Immature natural killer cell (primary cell): ENCODE measurements at regions not wholly inside any gene's neighbourhood (a gene's known extent, or its start where the extent isn't known, plus 50 kb on each side); places are given as distances from the start of the nearest gene placed in this dataset.

Source experiments
- DNase-seq, 3 donors: peaks; one replicate each; pipeline ENCODE4 v3.0.0; 2022; ENCODE audit warnings: mixed read lengths in 1 of 3
- H3K27ac Mint-ChIP-seq, 6 donors: one replicate each; pipeline ENCODE4 v1.8.0; 2020; ENCODE audit warnings: mixed read lengths in 6 of 6, mild to moderate bottlenecking in 5 of 6, inconsistent platforms in 4 of 6, moderate library complexity in 3 of 6
- H3K27me3 Mint-ChIP-seq, 3 donors: one replicate each; pipeline ENCODE4 v1.8.0; 2020 to 2021; ENCODE audit warnings: low read depth in 3 of 3, mild to moderate bottlenecking in 3 of 3, mixed read lengths in 3 of 3, moderate library complexity in 3 of 3, inconsistent platforms in 1 of 3
- H3K36me3 Mint-ChIP-seq, 3 donors: one replicate each; pipeline ENCODE4 v1.8.0; 2020; ENCODE audit warnings: mixed read lengths in 3 of 3, inconsistent platforms in 2 of 3, mild to moderate bottlenecking in 2 of 3
- H3K4me1 Mint-ChIP-seq, 2 donors: one replicate each; pipeline ENCODE4 v1.8.0; 2020; ENCODE audit warnings: inconsistent platforms in 2 of 2, mild to moderate bottlenecking in 2 of 2, mixed read lengths in 2 of 2, moderate library complexity in 1 of 2
- H3K4me3 Mint-ChIP-seq, 5 donors: one replicate each; pipeline ENCODE4 v1.8.0; 2020; ENCODE audit warnings: mild to moderate bottlenecking in 5 of 5, mixed read lengths in 5 of 5, inconsistent platforms in 3 of 5, moderate library complexity in 3 of 5
- H3K9me3 Mint-ChIP-seq, 6 donors: one replicate each; pipeline ENCODE4 v1.8.0; 2020; ENCODE audit warnings: mild to moderate bottlenecking in 6 of 6, mixed read lengths in 6 of 6, inconsistent platforms in 4 of 6, moderate library complexity in 3 of 6

DNA sequence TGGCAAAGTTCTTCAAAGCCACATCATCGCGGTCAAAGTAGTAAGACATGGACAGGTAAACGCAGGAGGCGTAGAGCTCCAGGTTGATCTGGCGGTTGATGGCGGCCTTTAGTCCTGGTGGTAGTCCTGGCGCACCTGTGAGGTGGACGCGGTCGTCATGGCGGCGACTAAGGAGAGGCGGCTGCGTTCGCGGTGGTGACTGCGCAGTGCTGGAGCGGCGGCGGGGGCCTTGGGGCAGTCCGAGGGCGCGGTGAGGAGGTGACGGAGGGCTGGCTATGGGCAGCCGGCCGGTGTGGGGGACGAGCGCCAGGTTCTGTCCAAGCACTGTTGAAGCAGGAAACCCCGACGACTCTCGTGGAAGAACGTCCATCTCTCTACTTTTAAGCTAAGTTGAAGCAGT is 136.8 kb downstream of the BASP1 start:
- DNase-seq, result no peak
- Mint-ChIP-seq H3K4me3 (no peak overlapping the region), H3K9me3 (peaks cover 2 to 24% (median 15%) of the 10 kb centered on the region in 6 donors), H3K27ac (no peak overlapping the region), H3K36me3 (peaks cover 0 to 4% (median 0%) of the 10 kb centered on the region in 3 donors), H3K27me3 (peaks cover 0 to 1% (median 0%) of the 10 kb centered on the region in 3 donors), H3K4me1 (no peaks in the 10 kb centered on the region)

DNA sequence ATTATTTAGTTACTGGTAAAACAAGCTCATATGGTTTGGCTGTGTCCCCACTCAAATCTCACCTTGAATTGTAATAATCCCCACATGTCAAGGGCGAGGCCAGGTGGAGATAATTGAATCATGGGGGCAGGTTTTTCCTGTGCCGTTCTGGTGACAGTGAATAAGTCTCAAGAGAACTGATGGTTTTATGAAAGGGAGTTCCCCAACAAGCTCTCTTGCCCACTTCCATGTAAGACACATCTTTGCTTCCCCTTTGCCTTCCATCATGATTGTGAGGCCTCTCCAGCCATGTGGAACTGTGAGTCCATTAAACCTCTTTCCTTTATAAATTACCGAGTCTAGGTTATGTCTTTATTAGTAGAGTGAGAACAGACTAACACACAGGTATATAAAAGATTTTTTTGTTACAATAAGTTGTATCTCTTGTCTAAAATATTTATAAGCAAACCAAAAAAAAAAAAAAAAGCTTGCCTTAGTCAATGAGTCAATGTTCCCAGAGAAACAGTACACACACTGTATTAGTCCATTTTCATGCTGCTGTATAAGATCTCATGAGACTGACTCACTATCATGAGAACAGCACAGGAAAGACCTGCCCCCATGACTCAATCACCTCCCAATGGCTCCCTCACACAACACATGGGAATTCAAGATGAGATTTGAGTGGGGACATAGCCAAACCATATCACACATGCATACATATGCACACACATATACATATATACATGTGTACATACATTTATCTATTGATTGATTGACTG is 138.3 kb downstream of the BASP1 start:
- no peak for DNase-seq
- Mint-ChIP-seq H3K27ac (no peak overlapping the region), H3K9me3 (peaks cover 8 to 32% (median 20%) of the 10 kb centered on the region in 6 donors), H3K4me1 (no peaks in the 10 kb centered on the region), H3K27me3 (peaks cover 0 to 1% (median 0%) of the 10 kb centered on the region in 3 donors), H3K36me3 (peaks cover 0 to 4% (median 0%) of the 10 kb centered on the region in 3 donors), H3K4me3 (no peak overlapping the region)

DNA sequence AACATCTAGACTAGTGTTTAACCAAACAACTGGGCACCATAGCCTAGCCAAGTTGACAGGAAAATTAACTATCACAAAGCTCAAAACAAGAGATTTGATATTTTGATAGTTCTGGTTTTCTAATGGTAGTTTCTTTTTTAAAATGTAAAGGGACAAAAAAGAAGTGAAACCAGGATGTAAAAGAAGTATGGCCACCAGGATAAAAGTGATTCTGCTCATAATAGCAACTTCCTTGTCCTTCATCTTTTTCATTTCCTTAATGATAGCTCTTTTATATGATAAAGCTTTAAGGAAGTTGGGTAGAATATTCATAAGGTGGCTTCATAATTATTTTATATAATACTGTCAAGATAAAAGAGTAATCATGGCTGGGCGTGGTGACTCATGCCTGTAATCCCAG is 139.1 kb downstream of the BASP1 start:
- H3K4me1 Mint-ChIP-seq, result no peaks in the 10 kb centered on the region
- peaks cover 0 to 1% (median 0%) of the 10 kb centered on the region in 3 donors for H3K27me3 Mint-ChIP-seq
- peaks cover 0 to 4% (median 0%) of the 10 kb centered on the region in 3 donors for H3K36me3 Mint-ChIP-seq
- H3K4me3 Mint-ChIP-seq, result no peak overlapping the region
- no peak overlapping the region for H3K27ac Mint-ChIP-seq
- H3K9me3 Mint-ChIP-seq, result peaks cover 8 to 35% (median 20%) of the 10 kb centered on the region in 6 donors
- DNase-seq, result no peak

DNA sequence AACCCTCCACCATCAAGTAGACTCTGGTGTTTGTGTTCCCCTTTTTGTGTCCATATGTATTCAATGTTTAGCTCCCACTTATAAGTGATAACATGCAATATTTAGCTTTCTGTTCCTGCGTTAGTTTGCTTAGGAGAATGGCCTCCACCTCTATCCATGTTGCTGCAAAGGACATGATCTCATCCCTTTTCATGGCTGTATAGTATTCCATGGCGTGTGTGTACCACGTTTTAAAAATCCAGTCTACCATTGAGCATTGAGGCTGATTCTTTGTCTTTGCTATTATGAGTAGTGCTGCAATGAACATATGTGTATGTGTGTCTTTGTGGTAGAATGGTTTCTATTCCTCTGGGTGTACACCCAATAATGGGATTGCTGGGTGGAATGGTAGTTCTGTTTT is 140.1 kb downstream of the BASP1 start:
- DNase-seq, result no peak
- no peak overlapping the region for H3K27ac Mint-ChIP-seq
- H3K36me3 Mint-ChIP-seq, result no peaks in the 10 kb centered on the region
- peaks cover 0 to 1% (median 0%) of the 10 kb centered on the region in 3 donors for H3K27me3 Mint-ChIP-seq
- peaks cover 6 to 32% (median 17%) of the 10 kb centered on the region in 6 donors for H3K9me3 Mint-ChIP-seq
- no peaks in the 10 kb centered on the region for H3K4me1 Mint-ChIP-seq
- H3K4me3 Mint-ChIP-seq, result no peak overlapping the region

DNA sequence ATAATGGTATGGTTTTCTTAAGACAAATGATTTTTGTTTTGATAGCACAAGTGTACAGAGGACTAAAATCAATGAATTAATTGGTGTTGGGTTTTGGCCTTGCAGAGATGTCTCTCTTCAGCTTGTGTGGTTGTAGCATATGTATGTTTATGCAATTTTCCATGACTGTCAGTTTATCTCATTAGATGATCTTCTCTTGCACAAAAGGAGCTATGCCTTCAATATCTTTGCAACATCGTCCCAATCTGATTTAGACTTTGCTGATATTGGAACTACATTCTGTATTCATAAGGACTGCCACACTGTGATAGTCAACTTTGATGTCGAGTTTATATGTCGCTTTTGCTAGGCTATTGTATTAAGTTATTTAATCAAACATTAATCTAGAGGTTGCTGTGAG is 140.0 kb upstream of the TAF11L2 start:
- Mint-ChIP-seq H3K27me3 (peaks cover 0 to 1% (median 0%) of the 10 kb centered on the region in 3 donors), H3K4me3 (no peak overlapping the region), H3K9me3 (peaks cover 9 to 37% (median 21%) of the 10 kb centered on the region in 6 donors), H3K4me1 (no peaks in the 10 kb centered on the region), H3K36me3 (no peaks in the 10 kb centered on the region), H3K27ac (no peak overlapping the region)
- DNase-seq, result no peak

DNA sequence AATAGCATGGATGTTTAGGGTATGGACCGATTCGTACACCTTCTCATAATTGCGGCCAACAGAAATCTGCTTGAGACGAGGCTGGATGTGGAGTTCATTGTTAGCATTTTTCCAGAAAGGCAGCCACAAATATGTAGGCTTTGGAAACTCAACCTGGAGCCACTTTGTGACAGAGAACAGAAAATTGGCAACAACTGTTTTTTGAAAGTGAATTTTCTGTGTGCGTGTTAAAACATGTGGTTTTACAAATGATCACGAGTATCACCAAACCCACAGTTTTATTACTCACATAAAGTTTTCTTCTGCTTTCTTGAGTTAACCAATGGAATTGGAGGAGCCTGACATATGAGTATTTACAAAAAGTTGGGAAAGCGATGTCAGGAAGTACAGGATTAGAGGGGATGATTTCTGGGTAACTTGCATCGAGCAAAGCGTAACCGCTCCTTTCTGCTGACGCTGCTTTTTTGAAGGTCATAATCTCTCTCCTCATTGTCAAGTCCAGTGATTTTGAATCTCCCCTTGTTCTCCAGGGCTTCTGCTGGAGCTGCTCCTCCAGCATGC is 138.5 kb upstream of the TAF11L2 start:
- H3K4me3 Mint-ChIP-seq, result no peak overlapping the region
- H3K36me3 Mint-ChIP-seq, result no peaks in the 10 kb centered on the region
- H3K9me3 Mint-ChIP-seq, result peaks cover 11 to 41% (median 23%) of the 10 kb centered on the region in 6 donors
- H3K27ac Mint-ChIP-seq, result no peak overlapping the region
- no peaks in the 10 kb centered on the region for H3K27me3 Mint-ChIP-seq
- no peaks in the 10 kb centered on the region for H3K4me1 Mint-ChIP-seq
- no peak for DNase-seq

DNA sequence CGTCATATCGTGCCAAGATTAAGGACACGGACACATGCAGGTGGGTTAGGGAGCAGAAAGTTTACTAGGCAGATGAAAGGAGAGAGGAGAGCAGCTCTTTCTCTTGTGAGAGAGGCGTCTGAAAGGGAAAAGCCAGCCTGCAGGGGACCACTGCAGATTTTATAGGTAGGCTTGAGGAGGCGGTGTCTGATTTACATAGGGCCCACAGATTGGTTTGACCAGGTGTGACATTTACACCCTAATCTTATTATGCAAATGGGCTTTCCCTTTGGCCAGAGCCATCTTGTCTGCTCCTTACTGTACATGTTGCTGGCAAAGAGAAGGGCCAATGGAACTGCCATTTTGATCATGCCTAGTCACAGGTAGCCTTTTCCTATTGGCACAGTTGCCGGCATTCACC is 137.2 kb upstream of the TAF11L2 start:
- Mint-ChIP-seq H3K36me3 (no peaks in the 10 kb centered on the region), H3K4me3 (no peak overlapping the region), H3K27ac (no peak overlapping the region), H3K4me1 (no peaks in the 10 kb centered on the region), H3K9me3 (peaks cover 12 to 36% (median 25%) of the 10 kb centered on the region in 6 donors), H3K27me3 (no peaks in the 10 kb centered on the region)
- no peak for DNase-seq

DNA sequence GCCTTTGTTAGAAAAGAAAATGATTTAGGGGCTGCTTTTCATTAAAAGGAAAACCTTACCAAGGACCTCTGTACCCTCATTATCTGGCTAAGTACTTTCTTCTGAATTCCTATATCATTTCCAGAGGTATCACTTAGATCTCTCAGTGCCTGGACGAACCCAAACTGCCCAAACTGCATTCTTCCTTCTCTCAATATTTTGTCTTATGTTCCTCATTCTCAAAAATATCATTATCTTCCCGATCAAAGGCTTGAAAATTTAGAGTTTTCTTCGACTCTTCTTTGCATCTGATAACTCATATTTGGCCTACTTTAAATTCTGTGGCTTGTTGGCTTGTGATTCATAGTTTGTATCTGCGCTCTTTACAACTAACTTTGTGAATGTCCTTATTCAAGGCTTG is 136.7 kb upstream of the TAF11L2 start:
- H3K27me3 Mint-ChIP-seq, result no peaks in the 10 kb centered on the region
- H3K4me3 Mint-ChIP-seq, result no peak overlapping the region
- peaks cover 12 to 33% (median 26%) of the 10 kb centered on the region in 6 donors for H3K9me3 Mint-ChIP-seq
- no peaks in the 10 kb centered on the region for H3K4me1 Mint-ChIP-seq
- no peak for DNase-seq
- no peak overlapping the region for H3K27ac Mint-ChIP-seq
- no peaks in the 10 kb centered on the region for H3K36me3 Mint-ChIP-seq

DNA sequence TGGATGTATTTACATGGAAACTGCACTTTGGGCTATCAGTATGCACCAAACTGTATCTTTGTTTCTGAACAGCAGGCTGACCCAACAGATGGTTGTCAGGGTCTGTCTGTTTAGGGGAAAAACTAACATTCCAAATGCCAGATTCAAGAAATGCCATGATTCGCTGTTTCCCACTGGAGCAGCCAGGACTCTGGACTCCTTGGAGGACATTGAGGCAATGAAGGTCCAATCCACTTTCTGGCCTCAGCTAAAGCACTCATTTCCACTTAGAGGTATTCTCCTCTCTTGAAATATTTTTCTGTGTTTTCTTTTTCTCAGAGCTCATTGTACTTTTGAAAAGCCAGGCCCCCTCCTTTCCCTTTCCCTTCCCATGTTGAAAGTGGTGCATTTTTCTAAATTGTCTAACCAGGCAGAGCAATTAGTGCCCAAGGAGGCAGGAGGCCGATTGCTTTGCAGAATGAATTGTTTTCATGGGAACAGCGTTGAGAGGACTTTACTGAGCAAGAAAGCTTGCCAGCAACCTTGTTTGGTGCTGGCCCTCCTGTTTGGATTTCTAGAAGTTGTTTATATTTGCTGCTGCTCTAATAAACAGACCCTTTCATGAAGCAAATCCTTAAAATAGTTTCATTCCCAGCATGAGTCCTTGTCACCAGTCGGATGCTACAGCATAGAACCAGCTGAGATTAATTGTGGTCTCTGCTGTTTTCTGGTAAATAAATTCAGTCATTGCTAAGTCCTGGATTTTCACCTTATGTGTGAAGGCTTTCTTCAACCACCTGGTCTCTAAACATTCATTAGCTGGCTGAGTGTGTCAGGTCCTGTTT is 132.8 kb upstream of the TAF11L2 start:
- H3K36me3 Mint-ChIP-seq, result no peaks in the 10 kb centered on the region
- no peak overlapping the region for H3K4me3 Mint-ChIP-seq
- no peak overlapping the region for H3K27ac Mint-ChIP-seq

DNA sequence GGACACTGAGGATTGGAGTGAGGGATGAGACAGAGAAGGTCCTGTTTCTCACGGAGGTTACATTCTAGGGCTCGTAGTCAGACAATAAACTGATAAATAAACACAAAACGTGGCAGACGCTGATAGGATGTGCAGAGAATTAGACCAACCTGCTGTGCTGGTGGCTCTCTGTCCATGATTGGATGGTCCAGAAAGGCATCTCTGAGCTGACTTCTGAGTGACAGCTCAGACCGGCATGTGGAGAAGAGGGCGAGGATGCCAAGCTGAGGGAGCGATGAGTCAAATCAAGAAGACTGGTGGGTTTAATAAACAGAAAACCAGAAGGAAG is 132.3 kb upstream of the TAF11L2 start:
- Mint-ChIP-seq H3K36me3 (no peaks in the 10 kb centered on the region), H3K4me3 (no peak overlapping the region), H3K9me3 (peaks cover 7 to 31% (median 23%) of the 10 kb centered on the region in 6 donors), H3K27me3 (peaks cover 0 to 2% (median 0%) of the 10 kb centered on the region in 3 donors), H3K27ac (peak overlapping the region in 1 of 6 donors; percentile 56), H3K4me1 (no peaks in the 10 kb centered on the region)
- DNase-seq, result no peak

More for the DNA sequence above, 132.8 kb upstream of the TAF11L2 start:
- H3K27me3 Mint-ChIP-seq, result peaks cover 0 to 2% (median 0%) of the 10 kb centered on the region in 3 donors
- DNase-seq, result no peak
- H3K9me3 Mint-ChIP-seq, result peaks cover 10 to 30% (median 24%) of the 10 kb centered on the region in 6 donors
- H3K4me1 Mint-ChIP-seq, result no peaks in the 10 kb centered on the region

DNA sequence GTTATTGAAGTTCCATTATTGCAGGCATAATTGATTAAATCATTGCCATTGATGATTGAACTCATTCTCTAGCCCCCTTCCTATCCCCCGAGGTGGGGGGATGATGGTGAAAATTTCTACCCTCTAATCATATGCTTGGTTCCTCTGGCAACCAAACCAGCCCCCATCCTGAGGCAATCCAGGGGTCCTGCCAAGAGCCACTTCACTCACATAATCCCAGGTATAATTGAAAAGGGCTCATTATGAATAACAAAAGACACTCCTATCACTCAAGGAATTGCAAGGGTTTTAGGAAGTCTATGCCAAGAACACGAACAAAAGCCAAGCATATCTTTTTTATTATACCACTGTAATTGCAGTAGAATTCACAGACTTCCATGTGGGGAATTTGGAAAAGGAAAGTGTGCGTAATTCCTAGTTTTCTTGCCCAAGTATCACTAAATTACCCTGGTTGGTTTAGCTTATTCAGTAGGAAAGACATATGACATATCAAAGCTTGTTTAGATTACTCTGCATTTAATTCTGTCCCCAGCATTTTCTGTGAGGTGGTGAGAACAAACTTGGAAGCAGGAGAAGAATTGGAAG is 130.7 kb upstream of the TAF11L2 start:
- H3K9me3 Mint-ChIP-seq, result peaks cover 6 to 34% (median 18%) of the 10 kb centered on the region in 6 donors
- no peaks in the 10 kb centered on the region for H3K36me3 Mint-ChIP-seq
- no peak overlapping the region for H3K27ac Mint-ChIP-seq
- H3K4me3 Mint-ChIP-seq, result no peak overlapping the region
- no peak for DNase-seq
- peaks cover 0 to 2% (median 0%) of the 10 kb centered on the region in 3 donors for H3K27me3 Mint-ChIP-seq
- no peaks in the 10 kb centered on the region for H3K4me1 Mint-ChIP-seq

DNA sequence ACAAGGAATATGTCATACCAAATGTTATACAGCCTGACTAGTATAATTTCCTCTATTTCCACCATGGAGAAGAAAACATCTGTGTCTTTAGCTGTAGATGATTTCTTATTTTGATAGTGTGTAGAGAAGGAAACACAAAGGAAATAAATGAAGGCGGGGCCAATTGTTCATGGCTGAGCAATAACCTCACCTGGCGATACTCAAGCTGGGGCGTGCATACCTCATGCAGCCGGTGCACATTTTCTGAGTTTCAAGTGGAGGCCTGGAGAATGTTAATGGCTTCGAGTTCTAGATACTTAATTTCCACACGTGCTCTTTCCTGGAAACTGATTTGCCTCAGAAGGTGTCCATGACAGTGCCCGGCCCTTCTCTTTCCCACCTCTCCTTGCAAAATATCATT is 127.4 kb upstream of the TAF11L2 start:
- peaks cover 8 to 32% (median 17%) of the 10 kb centered on the region in 6 donors for H3K9me3 Mint-ChIP-seq
- H3K4me3 Mint-ChIP-seq, result no peak overlapping the region
- no peaks in the 10 kb centered on the region for H3K36me3 Mint-ChIP-seq
- no peak for DNase-seq
- no peak overlapping the region for H3K27ac Mint-ChIP-seq
- peaks cover 0 to 2% (median 0%) of the 10 kb centered on the region in 3 donors for H3K27me3 Mint-ChIP-seq
- H3K4me1 Mint-ChIP-seq, result no peaks in the 10 kb centered on the region

DNA sequence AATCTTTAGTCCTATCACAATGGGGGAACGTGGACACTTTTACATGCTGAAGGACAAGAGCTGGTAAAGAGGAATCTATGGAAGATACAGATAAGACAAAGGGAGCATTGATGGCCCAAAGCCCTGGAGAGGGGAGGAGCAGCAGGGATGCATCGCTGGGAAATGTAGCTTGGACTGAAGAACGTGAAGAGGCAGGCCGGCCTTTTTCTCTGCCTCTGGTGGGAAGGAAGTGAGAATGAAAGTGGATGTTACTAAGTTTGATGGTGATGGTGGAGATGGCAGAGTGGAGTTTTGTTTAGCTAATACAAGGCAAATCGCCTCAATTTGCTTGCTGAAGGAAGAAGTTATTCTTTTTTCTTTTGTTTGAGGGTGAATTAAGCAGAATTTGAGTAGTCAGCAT is 124.6 kb upstream of the TAF11L2 start:
- H3K4me3 Mint-ChIP-seq, result no peak overlapping the region
- no peaks in the 10 kb centered on the region for H3K4me1 Mint-ChIP-seq
- DNase-seq, result no peak
- H3K27me3 Mint-ChIP-seq, result no peaks in the 10 kb centered on the region
- no peaks in the 10 kb centered on the region for H3K36me3 Mint-ChIP-seq
- peaks cover 3 to 31% (median 10%) of the 10 kb centered on the region in 6 donors for H3K9me3 Mint-ChIP-seq
- no peak overlapping the region for H3K27ac Mint-ChIP-seq
